H1 (cell line): ENCODE measurements at regions not wholly inside any gene's neighbourhood (a gene's known extent, or its start where the extent isn't known, plus 50 kb on each side); places are given as distances from the start of the nearest gene placed in this dataset.

Source experiments
- ASH2L ChIP-seq: fragments of 200-600, 300-600 bp; sonication (generic); IDR thresholded peaks from one replicate; pipeline ENCODE4 v1.7.1; 2017; ENCODE audit warnings: low read length
- BRCA1 ChIP-seq: IDR thresholded peaks from 2 replicates; pipeline ENCODE4 v1.6.1; 2012; ENCODE audit warnings: low read depth, low read length, improper control_type of control experiment
- E2F6 ChIP-seq: IDR thresholded peaks from 2 replicates; pipeline ENCODE4 v1.6.1; 2012; ENCODE audit warnings: inconsistent platforms
- EZH2 ChIP-seq: fragments of 200-600 bp; sonication (generic); IDR thresholded peaks from 2 replicates; pipeline ENCODE4 v1.7.1; 2012; ENCODE audit warnings: low read depth, mild to moderate bottlenecking, moderate library complexity, low read length, inconsistent platforms; ENCODE audit not compliant: severe bottlenecking
- POLR2AphosphoS5 ChIP-seq: IDR thresholded peaks from 2 replicates; pipeline ENCODE4 v1.6.1; 2011; ENCODE audit warnings: low read depth, low read length

- TF ChIP-seq POLR2AphosphoS5 (no peak), EZH2 (no peak), BRCA1 (no peak), ASH2L (no peak), E2F6 (no peak)
Observed at GRCh38 chrY:8036563-8036962, 1125.0 kb upstream of the AMELY start.
